H9 (cell line): ENCODE measurements at regions not wholly inside any gene's neighbourhood (a gene's known extent, or its start where the extent isn't known, plus 50 kb on each side); places are given as distances from the start of the nearest gene placed in this dataset.

Experiments used
- DNase-seq: peaks from one replicate; pipeline ENCODE4 v3.0.0-alpha.2; 2017
- H2AFZ ChIP-seq: one replicate; pipeline ENCODE4 v1.6.1; 2013; ENCODE audit warnings: mild to moderate bottlenecking, low read length, control low read depth, moderate library complexity
- H2AK5ac ChIP-seq: 2 replicates; pipeline ENCODE4 v1.6.1; 2013; ENCODE audit warnings: low read length, control low read depth, mixed read lengths; ENCODE audit not compliant: insufficient read length
- H2BK120ac ChIP-seq: one replicate; pipeline ENCODE4 v1.6.1; 2013; ENCODE audit warnings: low read depth, mild to moderate bottlenecking, low read length, control low read depth, inconsistent platforms; ENCODE audit not compliant: poor library complexity, severe bottlenecking
- H2BK12ac ChIP-seq: 2 replicates; pipeline ENCODE4 v1.6.1; 2013; ENCODE audit warnings: low read length, control low read depth, mixed read lengths, low read depth; ENCODE audit not compliant: insufficient read length
- H2BK15ac ChIP-seq: 2 replicates; pipeline ENCODE4 v1.6.1; 2013; ENCODE audit warnings: low read depth, low read length, control low read depth
- H2BK20ac ChIP-seq: one replicate; pipeline ENCODE4 v1.6.1; 2013; ENCODE audit warnings: low read depth, mild to moderate bottlenecking, low read length, control low read depth, inconsistent platforms; ENCODE audit not compliant: poor library complexity, severe bottlenecking
- H2BK5ac ChIP-seq: 2 replicates; pipeline ENCODE4 v1.6.1; 2013; ENCODE audit warnings: low read length, control low read depth, mixed read lengths; ENCODE audit not compliant: insufficient read length
- H3K14ac ChIP-seq: 2 replicates; pipeline ENCODE4 v1.6.1; 2013; ENCODE audit warnings: low read length, control low read depth; ENCODE audit not compliant: insufficient read depth
- H3K18ac ChIP-seq: 2 replicates; pipeline ENCODE4 v1.6.1; 2013; ENCODE audit warnings: low read depth, mild to moderate bottlenecking, mixed read lengths, low read length, control low read depth; ENCODE audit not compliant: insufficient read length
- H3K23ac ChIP-seq: 2 replicates; pipeline ENCODE4 v1.6.1; 2013; ENCODE audit warnings: low read length, control low read depth, mixed read lengths, low read depth; ENCODE audit not compliant: insufficient read length
- H3K23me2 ChIP-seq: 2 replicates; pipeline ENCODE4 v1.6.1; 2013; ENCODE audit warnings: low read depth, mild to moderate bottlenecking, mixed read lengths, low read length, control low read depth; ENCODE audit not compliant: insufficient read length, poor library complexity, severe bottlenecking
- H3K27ac ChIP-seq: 2 replicates; pipeline ENCODE4 v1.5.1; 2013; ENCODE audit warnings: low read length, control low read depth, mixed read lengths, low read depth; ENCODE audit not compliant: insufficient read length
- H3K27me3 ChIP-seq: 2 replicates; pipeline ENCODE4 v1.6.1; 2013; ENCODE audit warnings: low read length, control low read depth, inconsistent platforms; ENCODE audit not compliant: insufficient read depth
- H3K4ac ChIP-seq: 2 replicates; pipeline ENCODE4 v1.6.1; 2013; ENCODE audit warnings: low read depth, mild to moderate bottlenecking, control low read depth, inconsistent platforms, low read length, moderate library complexity
- H3K4me1 ChIP-seq: 2 replicates; pipeline ENCODE4 v1.6.1; 2013; ENCODE audit warnings: low read length, control low read depth, inconsistent platforms; ENCODE audit not compliant: insufficient read depth
- H3K4me2 ChIP-seq: 2 replicates; pipeline ENCODE4 v1.6.1; 2013; ENCODE audit warnings: low read length, control low read depth, mixed read lengths; ENCODE audit not compliant: insufficient read length, insufficient read depth
- H3K56ac ChIP-seq: 2 replicates; pipeline ENCODE4 v1.6.1; 2013; ENCODE audit warnings: low read depth, mild to moderate bottlenecking, mixed read lengths, low read length, control low read depth; ENCODE audit not compliant: insufficient read length
- H3K79me1 ChIP-seq: 2 replicates; pipeline ENCODE4 v1.6.1; 2013; ENCODE audit warnings: low read depth, mild to moderate bottlenecking, moderate library complexity, low read length, control low read depth, inconsistent platforms; ENCODE audit not compliant: insufficient read depth, poor library complexity, severe bottlenecking
- H3K79me2 ChIP-seq: 2 replicates; pipeline ENCODE4 v1.6.1; 2013; ENCODE audit warnings: low read length, control low read depth, inconsistent platforms; ENCODE audit not compliant: insufficient read depth
- H3K9ac ChIP-seq: 2 replicates; pipeline ENCODE4 v1.6.1; 2013; ENCODE audit warnings: low read length, control low read depth, mixed read lengths; ENCODE audit not compliant: insufficient read length; ENCODE audit errors: extremely low read depth
- H3K9me3 ChIP-seq: one replicate; pipeline ENCODE4 v1.6.1; 2013; ENCODE audit warnings: low read depth, low read length, inconsistent platforms; ENCODE audit not compliant: control insufficient read depth
- H3T11ph ChIP-seq: one replicate; pipeline ENCODE4 v1.6.1; 2013; ENCODE audit warnings: mild to moderate bottlenecking, low read length, control low read depth, inconsistent platforms
- H4K20me1 ChIP-seq: one replicate; pipeline ENCODE4 v1.6.1; 2013; ENCODE audit not compliant: control insufficient read depth, insufficient read length, insufficient read depth
- H4K5ac ChIP-seq: 2 replicates; pipeline ENCODE4 v1.6.1; 2013; ENCODE audit warnings: low read depth, mild to moderate bottlenecking, mixed read lengths, low read length, control low read depth; ENCODE audit not compliant: insufficient read length
- H4K8ac ChIP-seq: replicated peaks from 2 replicates; pipeline ENCODE4 v1.6.1; 2013; ENCODE audit warnings: low read length, control low read depth, mixed read lengths, low read depth; ENCODE audit not compliant: insufficient read length
- H4K91ac ChIP-seq: 2 replicates; pipeline ENCODE4 v1.6.1; 2013; ENCODE audit warnings: low read depth, mild to moderate bottlenecking, moderate library complexity, mixed read lengths, low read length, control low read depth; ENCODE audit not compliant: insufficient read length
- H3K27ac Mint-ChIP-seq, 3 experiments: 2 replicates in 2 of 3; 3 replicates in 1 of 3; pipeline ENCODE4 v1.8.0; 2020 to 2021; ENCODE audit warnings: mixed read lengths in 3 of 3, mild to moderate bottlenecking in 1 of 3, moderate library complexity in 1 of 3
- H3K27me3 Mint-ChIP-seq: 2 replicates; pipeline ENCODE4 v1.8.0; 2021; ENCODE audit warnings: low read depth, mild to moderate bottlenecking, moderate library complexity, mixed read lengths
- H3K36me3 Mint-ChIP-seq, 3 experiments: 2 replicates in 2 of 3; 3 replicates in 1 of 3; pipeline ENCODE4 v1.8.0; 2020 to 2021; ENCODE audit warnings: low read depth in 3 of 3, mixed read lengths in 3 of 3; ENCODE audit not compliant: insufficient read depth in 1 of 3
- H3K4me1 Mint-ChIP-seq, 2 experiments: 2 replicates each; pipeline ENCODE4 v1.8.0; 2020; ENCODE audit warnings: mixed read lengths in 2 of 2
- H3K4me3 Mint-ChIP-seq, 2 experiments: 2 replicates in 1 of 2; 3 replicates in 1 of 2; pipeline ENCODE4 v1.8.0; 2020 to 2021; ENCODE audit warnings: mild to moderate bottlenecking in 2 of 2, mixed read lengths in 2 of 2, moderate library complexity in 1 of 2
- H3K9me3 Mint-ChIP-seq, 2 experiments: 2 replicates in 1 of 2; 3 replicates in 1 of 2; pipeline ENCODE4 v1.8.0; 2020; ENCODE audit warnings: mild to moderate bottlenecking in 2 of 2, mixed read lengths in 2 of 2, moderate library complexity in 1 of 2
- CTCF ChIP-seq: fragments of 200-600 bp; sonication (generic); conservative IDR thresholded peaks from 3 replicates; pipeline ENCODE4 v1.8.0; 2021; ENCODE audit warnings: antibody characterized with exemption, mild to moderate bottlenecking
- WGBS: extraction: QIAGEN DNeasy Blood & Tissue Kit; methylation state at CpG from one replicate; pipeline ENCODE4 v1.1.7; 2013; ENCODE audit warnings: missing lambda C conversion rate, low lambda C conversion rate, mixed read lengths; ENCODE audit not compliant: insufficient read length; ENCODE audit errors: extremely low coverage; 5-methylcytosine and 5-hydroxymethylcytosine counted together

DNA sequence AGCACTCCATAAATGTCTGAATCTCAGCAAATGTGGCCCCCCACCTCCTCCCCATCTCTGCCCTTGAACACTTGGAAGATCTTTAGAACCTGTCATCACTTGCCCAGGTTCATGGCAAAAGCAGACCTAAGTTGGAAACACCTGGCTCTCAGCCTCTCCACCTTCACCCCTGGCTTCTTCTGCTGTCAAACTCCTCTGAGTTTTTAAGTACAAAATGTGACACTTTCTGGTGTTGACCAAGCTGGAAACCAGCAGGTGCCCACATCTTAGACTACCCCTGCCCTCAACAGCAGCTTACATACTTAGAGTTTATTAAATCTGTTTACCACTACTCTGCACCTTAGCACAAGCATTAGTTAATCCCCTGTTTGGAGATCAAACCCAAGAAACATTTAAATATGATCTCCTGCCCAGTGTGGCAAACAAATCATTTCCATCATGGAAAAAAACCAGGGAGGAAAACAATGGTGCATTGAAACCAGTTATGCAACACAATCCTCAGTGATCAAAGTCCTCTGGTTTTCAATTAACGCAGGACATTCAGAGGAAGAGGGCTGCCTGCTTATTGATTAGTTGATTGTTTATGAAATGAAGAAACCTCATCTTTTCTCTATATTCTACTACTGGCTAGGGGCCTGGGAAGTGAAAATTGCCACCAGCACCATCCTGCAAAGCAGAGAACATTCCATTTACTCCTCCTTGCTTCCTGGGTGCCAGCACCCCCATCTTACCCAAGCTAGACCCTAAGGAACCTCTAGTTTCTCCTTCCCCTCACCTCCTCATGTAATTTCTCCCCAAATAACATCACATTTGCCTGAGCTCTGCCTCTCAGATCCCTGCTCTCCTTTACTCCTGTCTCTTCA is 139.4 kb upstream of the RAB4A start:
- peaks cover 12 to 15% of the 10 kb centered on the region in 2 experiments for H3K4me1 Mint-ChIP-seq
- Histone ChIP-seq H3K4ac (no peak overlapping the region), H3K18ac (no peak overlapping the region), H3K4me1 (no peaks in the 10 kb centered on the region; the same call in 1 of the 2 replicates), H2AK5ac (no peak overlapping the region), H3K79me2 (no peaks in the 10 kb centered on the region), H4K8ac (no peak overlapping the region), H2BK12ac (no peak overlapping the region), H3K23ac (no peak overlapping the region), H3K9ac (no peak overlapping the region), H3K9me3 (peaks cover 5% of the 10 kb centered on the region), H3T11ph (no peak overlapping the region), H4K91ac (no peak overlapping the region), H2AFZ (no peak overlapping the region), H2BK15ac (no peak overlapping the region), H3K79me1 (no peaks in the 10 kb centered on the region), H2BK120ac (no peak overlapping the region), H4K20me1 (no peaks in the 10 kb centered on the region), H3K56ac (no peak overlapping the region), H2BK5ac (no peak overlapping the region), H3K14ac (no peak overlapping the region), H4K5ac (no peak overlapping the region), H3K27ac (no peak overlapping the region), H2BK20ac (no peak overlapping the region), H3K27me3 (no peaks in the 10 kb centered on the region), H3K23me2 (no peaks in the 10 kb centered on the region), H3K4me2 (no peak overlapping the region)
- no CpG with 5 or more reads among the region's 1 CpG for WGBS
- peaks cover 18 to 24% (median 21%) of the 10 kb centered on the region in 3 experiments for H3K36me3 Mint-ChIP-seq
- H3K27me3 Mint-ChIP-seq: peaks cover 20% of the 10 kb centered on the region
- no peak overlapping the region for H3K27ac Mint-ChIP-seq
- H3K4me3 Mint-ChIP-seq: no peak overlapping the region
- DNase-seq: no peak
- peaks cover 27 to 30% of the 10 kb centered on the region in 2 experiments for H3K9me3 Mint-ChIP-seq
- no peak for TF ChIP-seq CTCF
